Astrocyte of the hippocampus (primary cell): ENCODE measurements at regions not wholly inside any gene's neighbourhood (a gene's known extent, or its start where the extent isn't known, plus 50 kb on each side); places are given as distances from the start of the nearest gene placed in this dataset.

Experiments
- DNase-seq: peaks from one replicate; pipeline ENCODE4 v3.0.0; 2011; ENCODE audit warnings: low read depth, low spot score

- no peak for DNase-seq
These were observed 3899.1 kb upstream of the OR11H1 start for GRCh38 chr22:11628651-11629511.

- DNase-seq = no peak
These were observed 3898.2 kb upstream of the OR11H1 start for GRCh38 chr22:11629661-11630385.

GRCh38 chr22:11630386-11631084, 3897.5 kb upstream of the OR11H1 start:
- DNase-seq = peak; percentile 7
